ENCODE measurements at regions not wholly inside any gene's neighbourhood (a gene's known extent, or its start where the extent isn't known, plus 50 kb on each side); places are given as distances from the start of the nearest gene placed in this dataset.

DNA sequence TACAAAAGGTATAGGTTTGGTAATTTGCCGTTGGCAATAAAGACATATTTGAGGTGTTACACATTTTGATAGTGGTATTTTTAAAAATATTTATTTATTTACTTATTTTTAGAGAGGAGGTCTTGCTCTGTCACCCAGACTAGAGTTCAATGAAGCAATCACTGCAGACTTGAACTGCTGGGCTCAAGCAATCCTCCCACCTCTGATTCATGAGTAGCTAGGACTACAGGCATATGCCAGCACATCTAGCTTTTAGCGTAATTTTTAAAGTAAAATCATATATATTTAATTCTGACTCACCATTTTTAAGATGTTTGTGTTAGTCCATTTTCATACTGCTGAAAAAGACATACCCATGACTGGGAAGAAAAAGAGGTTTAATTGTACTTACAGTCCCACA is 1974.3 kb downstream of the EFNA5 start:
- H3K4me3 ChIP-seq (ENCODE audit: low read depth, low read length): no peak overlapping the region
- POLR2A ChIA-PET: no interaction called here
- TF ChIP-seq, protein P1, sequence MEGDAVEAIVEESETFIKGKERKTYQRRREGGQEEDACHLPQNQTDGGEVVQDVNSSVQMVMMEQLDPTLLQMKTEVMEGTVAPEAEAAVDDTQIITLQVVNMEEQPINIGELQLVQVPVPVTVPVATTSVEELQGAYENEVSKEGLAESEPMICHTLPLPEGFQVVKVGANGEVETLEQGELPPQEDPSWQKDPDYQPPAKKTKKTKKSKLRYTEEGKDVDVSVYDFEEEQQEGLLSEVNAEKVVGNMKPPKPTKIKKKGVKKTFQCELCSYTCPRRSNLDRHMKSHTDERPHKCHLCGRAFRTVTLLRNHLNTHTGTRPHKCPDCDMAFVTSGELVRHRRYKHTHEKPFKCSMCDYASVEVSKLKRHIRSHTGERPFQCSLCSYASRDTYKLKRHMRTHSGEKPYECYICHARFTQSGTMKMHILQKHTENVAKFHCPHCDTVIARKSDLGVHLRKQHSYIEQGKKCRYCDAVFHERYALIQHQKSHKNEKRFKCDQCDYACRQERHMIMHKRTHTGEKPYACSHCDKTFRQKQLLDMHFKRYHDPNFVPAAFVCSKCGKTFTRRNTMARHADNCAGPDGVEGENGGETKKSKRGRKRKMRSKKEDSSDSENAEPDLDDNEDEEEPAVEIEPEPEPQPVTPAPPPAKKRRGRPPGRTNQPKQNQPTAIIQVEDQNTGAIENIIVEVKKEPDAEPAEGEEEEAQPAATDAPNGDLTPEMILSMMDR (IDR thresholded peaks at IDR 0.05; ENCODE audit: insufficient read depth, low read length, missing control alignments): no peak
- DNase-seq (ENCODE audit: low read depth, low spot score): no peak
- CTCF ChIA-PET: no interaction called here

DNA sequence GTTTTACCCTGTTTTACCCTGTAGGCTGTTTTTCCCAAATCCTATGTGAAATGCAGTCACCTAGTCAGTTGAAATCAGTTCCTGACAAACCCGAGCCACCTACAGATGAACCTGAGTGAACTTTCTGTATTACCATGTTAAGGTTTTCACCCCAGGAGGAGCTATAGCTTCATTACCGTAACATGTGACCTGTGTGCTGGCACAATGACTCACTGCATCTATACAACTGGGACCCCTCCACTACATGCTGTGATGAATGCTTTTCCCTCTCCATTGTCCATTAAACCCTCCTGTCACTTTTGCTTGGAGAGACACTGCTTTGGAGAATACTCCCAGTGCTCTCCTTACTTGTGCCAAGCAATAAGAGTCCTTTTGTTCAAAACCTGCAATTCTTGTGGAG is 1974.8 kb downstream of the EFNA5 start:
- H3K4me3 ChIP-seq (ENCODE audit: low read depth, low read length): no peak overlapping the region
- no peak for DNase-seq (ENCODE audit: low read depth, low spot score)
- POLR2A ChIA-PET: no interaction called here
- TF ChIP-seq, protein P1 (IDR thresholded peaks at IDR 0.05; ENCODE audit: insufficient read depth, low read length, missing control alignments): no peak
- CTCF ChIA-PET: no interaction called here

DNA sequence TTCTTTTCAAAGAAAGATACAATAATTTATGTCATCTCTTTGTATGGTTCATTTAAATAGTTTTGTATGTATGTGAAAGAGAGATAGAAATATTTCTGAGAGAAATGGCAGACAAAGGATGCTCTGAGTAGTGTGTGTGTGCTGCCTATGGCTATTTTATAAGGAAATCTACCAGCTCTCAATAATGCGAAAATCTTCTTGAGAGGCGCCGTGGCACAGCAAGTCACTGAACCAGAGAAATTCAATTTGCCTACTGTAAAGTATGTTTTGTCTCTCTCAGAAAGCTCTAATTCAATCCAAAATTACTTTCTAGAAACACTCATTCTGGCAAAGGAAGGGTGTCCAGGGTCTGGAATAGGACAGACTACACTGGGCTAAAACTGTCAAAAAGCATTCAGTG is 1981.1 kb downstream of the EFNA5 start:
- H3K4me3 ChIP-seq (ENCODE audit: low read depth, low read length): no peak overlapping the region
- CTCF ChIA-PET: no interaction called here
- TF ChIP-seq, protein P1 (IDR thresholded peaks at IDR 0.05; ENCODE audit: insufficient read depth, low read length, missing control alignments): no peak
- DNase-seq (ENCODE audit: low read depth, low spot score): no peak
- POLR2A ChIA-PET: no interaction called here

DNA sequence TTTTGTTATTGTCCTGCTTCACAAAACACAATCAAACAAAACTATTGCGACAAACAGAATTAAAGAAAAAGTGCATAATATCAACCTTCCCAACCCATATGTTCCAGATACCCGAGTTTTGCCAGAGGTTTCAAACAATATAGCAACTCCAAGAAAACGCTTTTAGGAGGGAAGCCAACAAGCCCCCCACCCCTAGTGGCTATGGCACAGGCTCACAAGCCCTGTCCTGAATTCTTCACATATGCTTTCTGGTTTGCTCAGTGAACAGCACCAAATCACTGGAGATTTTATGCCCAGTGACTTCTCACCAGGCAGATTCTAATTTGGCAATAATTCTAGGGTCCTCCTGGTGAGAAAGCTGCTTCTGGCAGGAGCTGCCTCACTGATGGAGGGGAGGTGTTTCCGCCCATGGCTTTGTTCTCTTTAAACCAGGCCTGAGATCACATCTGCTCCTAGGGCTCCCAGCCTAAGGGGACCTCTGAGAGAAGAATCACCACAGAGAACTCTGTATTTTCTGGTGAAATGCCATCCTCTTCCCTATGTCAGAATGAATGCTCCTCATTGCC is 1982.4 kb downstream of the EFNA5 start:
- TF ChIP-seq, protein P1 (IDR thresholded peaks at IDR 0.05; ENCODE audit: insufficient read depth, low read length, missing control alignments): no peak
- ChIA-PET CTCF (no interaction called here), POLR2A (no interaction called here)

DNA sequence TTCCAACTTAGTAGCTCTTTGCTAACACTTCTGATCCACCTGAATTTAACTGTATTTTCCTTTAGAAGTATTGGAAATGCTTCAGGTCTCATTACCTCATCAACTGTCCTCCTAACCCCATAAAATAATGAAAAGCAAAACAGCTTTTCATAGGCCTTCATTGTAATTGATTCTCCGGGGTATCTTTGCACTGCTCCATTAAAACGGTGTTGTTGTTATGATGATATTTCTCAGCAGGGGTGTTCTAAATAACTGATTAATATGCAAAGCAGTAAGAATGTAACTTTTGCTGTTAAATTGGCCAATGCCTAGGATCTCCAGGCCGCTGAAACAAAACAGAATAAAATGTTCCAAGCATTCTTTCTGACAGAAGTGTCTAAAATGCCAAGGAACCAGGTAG is 1983.2 kb downstream of the EFNA5 start:
- ChIA-PET POLR2A (no interaction called here), CTCF (no interaction called here)
- TF ChIP-seq, protein P1 (IDR thresholded peaks at IDR 0.05; ENCODE audit: insufficient read depth, low read length, missing control alignments): no peak
- no peak overlapping the region for H3K4me3 ChIP-seq (ENCODE audit: low read depth, low read length)
- no peak for DNase-seq (ENCODE audit: low read depth, low spot score)

More for the DNA sequence above, 1982.4 kb downstream of the EFNA5 start:
- H3K4me3 ChIP-seq (ENCODE audit: low read depth, low read length): no peak overlapping the region
- DNase-seq (ENCODE audit: low read depth, low spot score): no peak

DNA sequence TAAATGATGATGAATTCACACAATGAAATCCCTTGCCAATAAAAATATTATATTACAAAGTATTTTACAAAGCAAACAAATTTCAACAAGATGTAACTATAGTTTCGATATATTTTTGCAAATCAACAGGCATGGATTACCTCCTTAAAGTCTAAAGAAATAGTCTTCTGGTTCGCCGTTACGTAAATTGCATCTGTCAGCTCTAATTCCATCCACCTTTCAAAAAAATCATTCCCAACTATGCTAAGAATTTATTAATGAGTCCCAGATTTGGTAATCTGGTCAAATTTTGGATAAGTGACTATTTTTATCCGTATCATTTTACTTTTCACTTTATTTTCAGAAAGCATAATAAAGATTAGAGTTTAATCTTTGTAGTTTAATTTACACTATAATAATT is 1984.9 kb downstream of the EFNA5 start:
- no peak for DNase-seq (ENCODE audit: low read depth, low spot score)
- TF ChIP-seq, protein P1 (IDR thresholded peaks at IDR 0.05; ENCODE audit: insufficient read depth, low read length, missing control alignments): no peak
- ChIA-PET CTCF (no interaction called here), POLR2A (no interaction called here)
- H3K4me3 ChIP-seq (ENCODE audit: low read depth, low read length): no peak overlapping the region
